ENCODE measurements at regions not wholly inside any gene's neighbourhood (a gene's known extent, or its start where the extent isn't known, plus 50 kb on each side); places are given as distances from the start of the nearest gene placed in this dataset.

DNA sequence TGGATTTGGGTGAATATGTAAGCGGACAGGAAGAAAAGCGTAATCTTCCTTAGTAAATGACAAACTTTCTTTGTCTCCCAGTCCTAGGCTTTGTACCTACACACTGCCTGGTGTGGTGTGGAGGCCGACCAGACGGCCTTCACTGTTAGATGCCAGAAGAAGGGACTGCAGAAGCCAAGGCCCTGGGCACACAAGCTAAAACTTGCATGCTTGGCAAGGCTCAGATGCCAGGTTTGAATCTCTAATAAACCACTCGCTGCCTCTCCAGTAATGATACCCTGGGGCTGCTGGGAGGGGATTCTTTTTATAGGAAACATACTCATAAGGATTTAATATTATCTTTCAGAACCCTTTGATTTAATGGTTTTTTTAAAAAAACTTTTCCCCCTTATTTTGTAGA is 263.8 kb downstream of the PTPRC start:
- Mint-ChIP-seq H3K4me1 (peaks cover 59% of the 10 kb centered on the region), H3K9me3 (no peaks in the 10 kb centered on the region), H3K27ac (ENCODE audit: unreplicated experiment) (peak overlapping the region; percentile 97), H3K36me3 (ENCODE audit: low read depth) (peaks cover 9% of the 10 kb centered on the region), H3K27me3 (ENCODE audit: low read depth) (no peaks in the 10 kb centered on the region), H3K4me3 (peak overlapping the region; percentile 35)
- peak; percentile 5 for DNase-seq (ENCODE audit: low read depth, low spot score)
- TF ChIP-seq, protein P1, sequence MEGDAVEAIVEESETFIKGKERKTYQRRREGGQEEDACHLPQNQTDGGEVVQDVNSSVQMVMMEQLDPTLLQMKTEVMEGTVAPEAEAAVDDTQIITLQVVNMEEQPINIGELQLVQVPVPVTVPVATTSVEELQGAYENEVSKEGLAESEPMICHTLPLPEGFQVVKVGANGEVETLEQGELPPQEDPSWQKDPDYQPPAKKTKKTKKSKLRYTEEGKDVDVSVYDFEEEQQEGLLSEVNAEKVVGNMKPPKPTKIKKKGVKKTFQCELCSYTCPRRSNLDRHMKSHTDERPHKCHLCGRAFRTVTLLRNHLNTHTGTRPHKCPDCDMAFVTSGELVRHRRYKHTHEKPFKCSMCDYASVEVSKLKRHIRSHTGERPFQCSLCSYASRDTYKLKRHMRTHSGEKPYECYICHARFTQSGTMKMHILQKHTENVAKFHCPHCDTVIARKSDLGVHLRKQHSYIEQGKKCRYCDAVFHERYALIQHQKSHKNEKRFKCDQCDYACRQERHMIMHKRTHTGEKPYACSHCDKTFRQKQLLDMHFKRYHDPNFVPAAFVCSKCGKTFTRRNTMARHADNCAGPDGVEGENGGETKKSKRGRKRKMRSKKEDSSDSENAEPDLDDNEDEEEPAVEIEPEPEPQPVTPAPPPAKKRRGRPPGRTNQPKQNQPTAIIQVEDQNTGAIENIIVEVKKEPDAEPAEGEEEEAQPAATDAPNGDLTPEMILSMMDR (conservative IDR thresholded peaks at IDR 0.05): no peak

DNA sequence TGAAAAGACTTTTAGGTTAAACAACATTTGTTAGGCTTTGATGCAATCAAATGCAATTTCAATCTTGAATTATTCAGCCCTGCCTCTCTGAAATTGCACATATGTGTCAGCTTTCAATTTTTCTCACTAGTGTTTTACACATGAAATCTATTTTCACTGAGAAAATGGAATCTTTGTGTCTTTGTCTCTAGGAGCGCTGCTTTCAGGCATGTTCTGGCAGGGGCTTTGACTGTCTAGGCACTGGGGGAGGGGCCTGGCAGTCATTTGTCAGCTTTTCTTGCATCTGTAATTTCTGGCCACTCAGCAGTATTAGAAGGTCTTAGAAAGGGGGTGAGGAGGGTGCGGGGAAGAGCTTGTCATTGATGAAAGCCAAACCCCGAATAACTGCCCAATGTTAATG is 264.4 kb downstream of the PTPRC start:
- no peaks in the 10 kb centered on the region for H3K27me3 Mint-ChIP-seq (ENCODE audit: low read depth)
- H3K4me1 Mint-ChIP-seq: peaks cover 60% of the 10 kb centered on the region
- no peaks in the 10 kb centered on the region for H3K9me3 Mint-ChIP-seq
- TF ChIP-seq, protein P1 (conservative IDR thresholded peaks at IDR 0.05): no peak
- H3K36me3 Mint-ChIP-seq (ENCODE audit: low read depth): peaks cover 9% of the 10 kb centered on the region
- DNase-seq (ENCODE audit: low read depth, low spot score): peak; percentile 48
- peak overlapping the region; percentile 97 for H3K27ac Mint-ChIP-seq (ENCODE audit: unreplicated experiment)
- peak overlapping the region; percentile 35 for H3K4me3 Mint-ChIP-seq

GRCh38 chr1:198903621-198904020 is 264.8 kb downstream of the PTPRC start:
- Mint-ChIP-seq H3K9me3 (no peaks in the 10 kb centered on the region), H3K27ac (ENCODE audit: unreplicated experiment) (peak overlapping the region; percentile 97), H3K4me1 (peaks cover 63% of the 10 kb centered on the region), H3K36me3 (ENCODE audit: low read depth) (peaks cover 9% of the 10 kb centered on the region), H3K27me3 (ENCODE audit: low read depth) (no peaks in the 10 kb centered on the region), H3K4me3 (peak overlapping the region; percentile 80)
- TF ChIP-seq, protein P1 (conservative IDR thresholded peaks at IDR 0.05): no peak
- DNase-seq (ENCODE audit: low read depth, low spot score): no peak

DNA sequence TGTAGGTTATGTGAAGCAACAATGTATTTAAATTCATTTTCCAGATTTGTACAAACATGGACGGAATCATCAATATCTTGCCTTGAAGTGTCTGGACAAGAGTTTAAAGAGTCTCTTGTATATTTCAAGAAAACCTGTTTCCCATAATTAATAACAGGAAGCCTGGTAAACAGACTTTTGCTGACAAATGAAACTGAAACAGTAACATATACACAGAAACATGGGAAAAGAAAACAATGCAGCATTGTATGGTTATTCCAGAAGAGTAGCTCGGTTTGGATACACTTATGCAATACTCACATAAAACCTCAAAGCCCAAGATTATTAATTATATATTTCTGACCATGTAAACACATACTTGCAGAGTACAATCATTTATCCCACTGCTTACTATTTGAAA is 265.5 kb downstream of the PTPRC start:
- peaks cover 5% of the 10 kb centered on the region for H3K36me3 Mint-ChIP-seq (ENCODE audit: low read depth)
- no peaks in the 10 kb centered on the region for H3K9me3 Mint-ChIP-seq
- DNase-seq (ENCODE audit: low read depth, low spot score): no peak
- H3K27ac Mint-ChIP-seq (ENCODE audit: unreplicated experiment): peak overlapping the region; percentile 79
- H3K4me1 Mint-ChIP-seq: peaks cover 63% of the 10 kb centered on the region
- no peak overlapping the region for H3K4me3 Mint-ChIP-seq
- TF ChIP-seq, protein P1 (conservative IDR thresholded peaks at IDR 0.05): no peak
- H3K27me3 Mint-ChIP-seq (ENCODE audit: low read depth): no peaks in the 10 kb centered on the region

DNA sequence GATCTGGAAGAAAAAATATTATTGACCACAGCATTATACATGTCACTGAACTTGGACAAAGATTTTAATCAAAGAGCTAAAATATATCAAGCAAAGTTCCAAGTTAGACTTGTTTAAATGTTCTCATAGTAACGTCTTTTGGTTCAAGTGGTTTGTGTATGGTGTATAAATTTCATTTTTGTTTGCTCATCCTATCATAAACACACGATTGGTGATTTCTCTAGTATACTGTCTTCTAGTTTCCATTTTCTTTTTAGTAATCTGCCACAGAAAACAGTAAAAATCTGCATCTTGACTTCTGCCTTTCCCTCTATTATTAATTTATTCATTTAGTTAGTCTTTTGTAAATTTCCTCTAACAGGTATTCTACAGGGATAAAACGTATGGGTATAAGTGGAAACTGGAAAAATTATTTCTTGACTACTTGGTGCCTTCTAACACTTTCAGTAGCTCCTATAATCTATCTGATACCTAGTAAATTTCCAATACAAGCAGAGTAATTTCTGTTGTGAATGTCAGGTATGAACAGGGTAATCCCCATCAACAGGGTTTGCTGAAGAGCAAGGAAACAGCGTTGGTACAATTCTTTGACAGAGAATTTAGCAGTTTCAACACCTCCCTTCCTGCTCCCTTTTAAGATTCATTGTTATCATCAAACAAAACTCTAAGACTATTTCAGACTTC is 268.0 kb downstream of the PTPRC start:
- H3K36me3 Mint-ChIP-seq (ENCODE audit: low read depth): peaks cover 5% of the 10 kb centered on the region
- no peak overlapping the region for H3K27ac Mint-ChIP-seq (ENCODE audit: unreplicated experiment)
- peaks cover 4% of the 10 kb centered on the region for H3K9me3 Mint-ChIP-seq
- no peaks in the 10 kb centered on the region for H3K27me3 Mint-ChIP-seq (ENCODE audit: low read depth)
- no peak for DNase-seq (ENCODE audit: low read depth, low spot score)
- H3K4me3 Mint-ChIP-seq: no peak overlapping the region
- TF ChIP-seq, protein P1 (conservative IDR thresholded peaks at IDR 0.05): no peak
- peaks cover 72% of the 10 kb centered on the region for H3K4me1 Mint-ChIP-seq

Data from neural crest cell (in vitro differentiated cells).